GM21423 (cell line): ENCODE measurements at regions not wholly inside any gene's neighbourhood (a gene's known extent, or its start where the extent isn't known, plus 50 kb on each side); places are given as distances from the start of the nearest gene placed in this dataset.

Experiments used
- ATAC-seq: cut with Tn5 transposase; IDR thresholded peaks from one replicate; pipeline ENCODE4 v1.9.1; 2021; ENCODE audit warnings: mild to moderate bottlenecking, moderate library complexity; ENCODE audit not compliant: unreplicated experiment

- no peak for ATAC-seq
Observed at GRCh38 chr6:148652205-148652604, 94.6 kb upstream of the UST start.

- ATAC-seq = no peak
Observed at GRCh38 chr6:148653138-148653776, 93.6 kb upstream of the UST start.

- ATAC-seq = no peak
Observed at GRCh38 chr6:148657048-148657447, 89.8 kb upstream of the UST start.

- no peak for ATAC-seq
Observed at GRCh38 chr6:148658681-148659430, 88.0 kb upstream of the UST start.

- ATAC-seq = no peak
Observed at GRCh38 chr6:148667395-148667794, 79.4 kb upstream of the UST start.

GRCh38 chr6:148671085-148671484 lies 75.7 kb upstream of the UST start:
- ATAC-seq = no peak

GRCh38 chr6:148671952-148672351 lies 74.9 kb upstream of the UST start:
- no peak for ATAC-seq

- ATAC-seq = no peak
Observed at GRCh38 chr6:148674306-148674705, 72.5 kb upstream of the UST start.

GRCh38 chr6:148677594-148678476 lies 69.0 kb upstream of the UST start:
- peak; percentile 75 for ATAC-seq

GRCh38 chr6:148678682-148679081 lies 68.1 kb upstream of the UST start:
- ATAC-seq = no peak

GRCh38 chr6:148681666-148682065 lies 65.2 kb upstream of the UST start:
- no peak for ATAC-seq

- ATAC-seq = no peak
Observed at GRCh38 chr6:148682252-148682651, 64.6 kb upstream of the UST start.

- ATAC-seq = no peak
Observed at GRCh38 chr6:148682990-148683389, 63.8 kb upstream of the UST start.

GRCh38 chr6:148689168-148689567 lies 57.7 kb upstream of the UST start:
- ATAC-seq = no peak

GRCh38 chr6:148693882-148694484 lies 52.8 kb upstream of the UST start:
- peak; percentile 88 for ATAC-seq
